ENCODE measurements at regions not wholly inside any gene's neighbourhood (a gene's known extent, or its start where the extent isn't known, plus 50 kb on each side); places are given as distances from the start of the nearest gene placed in this dataset.
A peak's percentile ranks its signal among the peaks of the same experiment; 100 is the strongest.

- DNase-seq (ENCODE audit: missing footprints): no peak
- intact Hi-C loops (cut with DNase I): no loop called here
- no peak for ATAC-seq
Measured at GRCh38 chr12:58519839-58520238, 400.5 kb downstream of the LRIG3 start.

GRCh38 chr12:58521152-58521551, 399.2 kb downstream of the LRIG3 start:
- ATAC-seq (no peak), DNase-seq (ENCODE audit: missing footprints) (no peak)
- intact Hi-C loops (cut with DNase I): no loop called here

- intact Hi-C loops (cut with DNase I): no loop called here
- no peak for ATAC-seq
- DNase-seq (ENCODE audit: missing footprints): no peak
Measured at GRCh38 chr12:58521796-58522195, 398.5 kb downstream of the LRIG3 start.

- ATAC-seq: no peak
- intact Hi-C loops (cut with DNase I): no loop called here
- DNase-seq (ENCODE audit: missing footprints): no peak
Measured at GRCh38 chr12:58523360-58523759, 396.9 kb downstream of the LRIG3 start.

- intact Hi-C loops (cut with DNase I): no loop called here
- ATAC-seq (no peak), DNase-seq (ENCODE audit: missing footprints) (no peak)
Measured at GRCh38 chr12:58528271-58528670, 392.0 kb downstream of the LRIG3 start.

GRCh38 chr12:58529114-58529665, 391.1 kb downstream of the LRIG3 start:
- DNase-seq (ENCODE audit: missing footprints) (no peak), ATAC-seq (no peak)
- intact Hi-C loops (cut with DNase I): no loop called here

GRCh38 chr12:58529897-58530741, 390.2 kb downstream of the LRIG3 start:
- DNase-seq (ENCODE audit: missing footprints) (no peak), ATAC-seq (no peak)
- intact Hi-C loops (cut with DNase I): no loop called here

GRCh38 chr12:58530742-58531062, 389.6 kb downstream of the LRIG3 start:
- ATAC-seq (no peak), DNase-seq (ENCODE audit: missing footprints) (no peak)
- intact Hi-C loops (cut with DNase I): no loop called here

- intact Hi-C loops (cut with DNase I): no loop called here
- DNase-seq (ENCODE audit: missing footprints) (no peak), ATAC-seq (no peak)
Measured at GRCh38 chr12:58532855-58533608, 387.3 kb downstream of the LRIG3 start.

GRCh38 chr12:58533652-58534051, 386.7 kb downstream of the LRIG3 start:
- intact Hi-C loops (cut with DNase I): no loop called here
- ATAC-seq (no peak), DNase-seq (ENCODE audit: missing footprints) (no peak)

GRCh38 chr12:58537278-58537677, 383.0 kb downstream of the LRIG3 start:
- ATAC-seq: no peak
- intact Hi-C loops (cut with DNase I): no loop called here
- no peak for DNase-seq (ENCODE audit: missing footprints)

- DNase-seq (ENCODE audit: missing footprints): no peak
- no peak for ATAC-seq
- intact Hi-C loops (cut with DNase I): no loop called here
Measured at GRCh38 chr12:58539295-58539694, 381.0 kb downstream of the LRIG3 start.

GRCh38 chr12:58540480-58541299, 379.6 kb downstream of the LRIG3 start:
- intact Hi-C loops (cut with DNase I): loop anchor here (5.0 kb wide), 1 partner anchor 547 kb away; no protein-coding TSS in a partner anchor
- ATAC-seq (peak; percentile 90), DNase-seq (ENCODE audit: missing footprints) (peak; percentile 75)

GRCh38 chr12:58541300-58541690, 379.0 kb downstream of the LRIG3 start:
- intact Hi-C loops (cut with DNase I): loop anchor here (5.0 kb wide), 1 partner anchor 546 kb away; no protein-coding TSS in a partner anchor
- ATAC-seq: no peak
- no peak for DNase-seq (ENCODE audit: missing footprints)

- intact Hi-C loops (cut with DNase I): loop anchor here (5.0 kb wide), 1 partner anchor 543 kb away; no protein-coding TSS in a partner anchor
- ATAC-seq: no peak
- DNase-seq (ENCODE audit: missing footprints): no peak
Measured at GRCh38 chr12:58544281-58544680, 376.0 kb downstream of the LRIG3 start.

- DNase-seq (ENCODE audit: missing footprints): no peak
- intact Hi-C loops (cut with DNase I): no loop called here
Measured at GRCh38 chr12:58547217-58547616, 373.1 kb downstream of the LRIG3 start.

GRCh38 chr12:58548801-58549200, 371.5 kb downstream of the LRIG3 start:
- no peak for DNase-seq (ENCODE audit: missing footprints)
- intact Hi-C loops (cut with DNase I): no loop called here
- no peak for ATAC-seq

More at GRCh38 chr12:58547217-58547616, 373.1 kb downstream of the LRIG3 start:
- no peak for ATAC-seq

GRCh38 chr12:58554522-58555157, 365.7 kb downstream of the LRIG3 start:
- DNase-seq (ENCODE audit: missing footprints) (no peak), ATAC-seq (no peak)
- intact Hi-C loops (cut with DNase I): no loop called here

- DNase-seq (ENCODE audit: missing footprints): no peak
- intact Hi-C loops (cut with DNase I): no loop called here
- no peak for ATAC-seq
Measured at GRCh38 chr12:58557171-58557570, 363.1 kb downstream of the LRIG3 start.
